HCEC 1CT (cell line): ENCODE measurements at regions not wholly inside any gene's neighbourhood (a gene's known extent, or its start where the extent isn't known, plus 50 kb on each side); places are given as distances from the start of the nearest gene placed in this dataset.
"Not testable (repeated sequence)": the region's sequence is repeated elsewhere in the genome, so short reads cannot be mapped to it uniquely, and the experiment has no call there.

Source experiments
- DNase-seq: peaks from one replicate; pipeline ENCODE4 v3.0.0-alpha.2; 2017

DNA sequence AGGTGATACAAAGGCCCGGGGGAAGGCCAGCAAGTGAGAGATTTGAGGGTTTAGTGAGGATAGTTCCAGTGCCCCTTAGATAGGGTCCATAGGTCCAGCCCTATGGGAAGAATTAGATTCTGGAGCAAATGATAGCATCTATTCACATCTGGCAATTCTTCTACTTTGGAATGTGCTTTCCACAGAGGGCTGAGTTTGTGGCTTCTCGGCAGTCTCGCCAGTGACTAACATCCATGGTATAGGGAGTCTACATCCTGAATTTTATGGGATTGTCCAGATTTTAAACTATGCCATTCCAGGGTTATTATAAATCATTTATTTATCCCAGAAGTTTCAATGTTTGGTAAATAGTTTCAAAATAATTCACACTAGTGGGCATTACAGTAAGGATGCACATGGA is 207.3 kb upstream of the ADO start:
- peak; percentile 82 for DNase-seq

DNA sequence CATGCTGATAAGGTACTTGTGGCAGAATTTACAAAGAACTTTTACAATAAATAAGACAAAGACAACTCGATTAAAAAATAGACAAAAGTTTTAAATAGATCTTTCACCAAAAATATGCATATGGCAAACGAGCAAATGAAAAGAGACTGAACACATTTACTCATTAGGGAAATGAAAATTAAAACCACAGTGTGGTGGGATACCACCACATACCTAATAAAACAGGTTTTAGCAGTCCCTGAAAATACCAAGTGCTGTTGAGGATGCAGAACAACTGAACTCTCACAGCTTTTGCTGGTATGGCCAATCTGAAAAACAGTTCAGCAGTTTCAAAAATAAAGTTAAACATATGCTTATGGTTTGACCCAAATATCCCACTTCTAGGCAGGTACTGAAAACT is 205.4 kb upstream of the ADO start:
- no peak for DNase-seq

DNA sequence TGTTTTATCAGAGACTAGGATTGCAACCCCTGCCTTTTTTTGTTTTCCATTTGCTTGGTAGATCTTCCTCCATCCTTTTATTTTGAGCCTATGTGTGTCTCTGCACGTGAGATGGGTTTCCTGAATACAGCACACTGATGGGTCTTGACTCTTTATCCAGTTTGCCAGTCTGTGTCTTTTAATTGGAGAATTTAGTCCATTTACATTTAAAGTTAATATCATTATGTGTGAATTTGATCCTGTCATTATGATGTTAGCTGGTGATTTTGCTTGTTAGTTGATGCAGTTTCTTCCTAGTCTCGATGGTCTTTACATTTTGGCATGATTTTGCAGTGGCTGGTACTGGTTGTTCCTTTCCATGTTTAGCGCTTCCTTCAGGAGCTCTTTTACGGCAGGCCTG is 198.0 kb upstream of the ADO start:
- not testable (repeated sequence) for DNase-seq

DNA sequence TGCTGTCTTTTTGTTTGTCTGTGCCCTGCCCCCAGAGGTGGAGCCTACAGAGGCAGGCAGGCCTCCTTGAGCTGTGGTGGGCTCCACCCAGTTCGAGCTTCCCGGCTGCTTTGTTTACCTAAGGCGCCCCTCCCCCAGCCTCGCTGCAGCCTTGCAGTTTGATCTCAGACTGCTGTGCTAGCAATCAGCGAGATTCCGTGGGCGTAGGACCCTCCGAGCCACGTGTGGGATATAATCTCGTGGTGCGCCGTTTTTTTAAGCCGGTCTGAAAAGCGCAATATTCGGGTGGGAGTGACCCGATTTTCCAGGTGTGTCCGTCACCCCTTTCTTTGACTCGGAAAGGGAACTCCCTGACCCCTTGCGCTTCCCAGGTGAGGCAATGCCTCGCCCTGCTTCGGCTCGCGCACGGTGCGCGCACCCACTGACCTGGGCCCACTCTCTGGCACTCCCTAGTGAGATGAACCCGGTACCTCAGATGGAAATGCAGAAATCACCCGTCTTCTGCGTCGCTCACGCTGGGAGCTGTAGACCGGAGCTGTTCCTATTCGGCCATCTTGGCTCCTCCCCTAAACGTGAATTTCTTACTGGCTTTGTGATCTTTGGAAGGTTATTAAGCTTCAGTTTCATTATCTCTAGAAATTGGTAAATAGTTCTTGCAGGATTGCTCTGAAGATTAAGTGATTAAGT is 196.2 kb upstream of the ADO start:
- not testable (repeated sequence) for DNase-seq

DNA sequence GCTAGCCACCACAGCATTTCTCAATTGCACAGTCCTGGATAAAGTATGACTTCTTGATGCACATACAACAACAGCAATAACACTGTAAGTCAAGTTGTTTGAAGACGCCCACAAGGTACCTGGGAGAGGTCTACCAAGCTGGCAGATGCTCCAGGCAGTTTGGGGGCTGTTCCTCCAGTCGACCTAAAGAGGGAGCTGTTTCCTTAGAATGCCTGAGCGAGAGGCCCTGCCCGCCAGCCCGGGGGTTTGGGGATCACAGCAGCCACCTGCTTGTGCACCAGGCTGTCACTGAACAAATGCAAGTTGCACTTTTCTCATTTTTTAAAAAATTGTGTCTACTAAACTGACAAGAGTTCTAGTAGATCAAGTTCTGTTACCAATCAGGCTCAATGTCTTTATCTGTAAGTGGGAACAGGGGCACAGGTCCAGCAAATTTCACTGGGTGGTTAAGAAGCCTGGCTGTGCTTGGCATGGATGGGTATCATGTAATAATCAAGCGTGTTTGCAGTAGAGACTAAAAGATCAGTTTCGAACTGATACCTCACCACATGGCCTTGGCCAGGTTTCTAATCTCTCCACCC is 193.8 kb upstream of the ADO start:
- DNase-seq: peak; percentile 58

DNA sequence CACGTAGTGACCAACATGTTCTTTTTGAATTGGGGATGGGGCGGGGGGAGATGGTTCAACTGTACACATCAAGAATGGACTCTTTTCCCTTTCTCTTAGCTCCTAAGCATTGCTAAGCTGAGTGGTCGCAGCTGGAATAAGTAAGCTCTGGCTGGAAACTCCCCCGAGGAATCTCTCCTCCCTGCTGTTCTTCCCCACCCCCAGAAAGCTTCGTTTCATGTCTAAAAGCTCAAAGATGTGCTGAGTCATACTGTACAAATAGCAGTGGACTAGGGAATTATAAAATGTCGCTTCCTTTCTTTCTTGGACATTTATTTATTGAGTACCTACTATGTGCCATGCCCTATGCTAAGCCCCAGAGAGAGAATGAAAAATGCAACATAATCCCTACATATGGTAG is 191.1 kb upstream of the ADO start:
- peak; percentile 45 for DNase-seq

DNA sequence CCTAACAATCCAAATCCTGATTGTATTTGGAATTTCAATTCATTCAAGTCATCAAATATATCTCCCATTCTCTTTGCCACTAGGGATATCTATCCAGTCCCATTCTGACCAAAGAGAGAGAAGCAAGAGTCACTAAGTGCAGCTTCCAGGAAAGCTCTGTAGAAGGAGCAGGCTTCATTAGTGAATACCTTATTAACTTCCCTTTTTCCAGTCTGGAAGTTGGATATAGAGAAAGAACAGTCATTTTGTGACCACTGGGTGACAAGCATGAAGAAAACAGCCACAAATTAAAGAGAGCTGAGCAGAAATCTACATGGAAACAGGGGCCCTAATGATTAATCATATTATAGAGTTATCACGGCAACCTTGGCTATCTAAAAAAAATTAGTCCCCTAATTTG is 190.7 kb upstream of the ADO start:
- DNase-seq: no peak

DNA sequence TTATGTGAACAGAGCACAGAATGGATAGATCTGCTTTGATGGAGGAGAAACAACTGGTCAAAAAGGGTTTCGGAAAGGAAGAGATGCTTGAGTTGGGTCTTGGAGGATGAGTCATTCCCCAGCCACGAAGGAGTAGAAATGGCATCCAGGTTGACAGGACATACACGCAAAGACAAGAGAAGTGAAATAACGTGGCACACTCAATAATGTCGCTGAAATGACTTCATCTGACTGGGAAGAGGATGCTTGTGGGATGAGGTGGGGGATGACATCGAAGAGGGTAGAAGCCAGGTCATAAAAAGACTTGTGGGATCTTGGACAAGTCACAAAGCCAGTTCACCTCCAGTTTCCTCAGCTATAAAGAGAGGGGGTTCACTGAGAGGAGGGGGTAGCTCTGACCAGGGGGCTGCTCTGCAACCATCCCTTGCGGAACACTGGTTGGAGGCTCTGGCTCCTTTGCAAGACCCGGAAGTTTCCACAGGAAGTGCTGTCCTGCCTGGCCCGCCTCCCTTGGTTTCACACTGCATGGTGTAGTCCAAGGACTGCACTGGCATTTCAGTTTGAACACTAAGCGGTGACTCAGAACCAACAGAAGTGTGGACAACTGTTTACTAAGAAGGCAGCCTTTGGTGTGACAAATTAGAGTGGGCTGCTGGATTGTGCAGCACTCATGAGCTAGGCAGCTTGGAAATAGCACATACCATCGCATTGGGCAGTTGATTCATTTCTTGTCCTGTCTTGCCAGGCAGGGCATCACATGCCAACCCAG is 189.9 kb upstream of the ADO start:
- peak; percentile 78 for DNase-seq

DNA sequence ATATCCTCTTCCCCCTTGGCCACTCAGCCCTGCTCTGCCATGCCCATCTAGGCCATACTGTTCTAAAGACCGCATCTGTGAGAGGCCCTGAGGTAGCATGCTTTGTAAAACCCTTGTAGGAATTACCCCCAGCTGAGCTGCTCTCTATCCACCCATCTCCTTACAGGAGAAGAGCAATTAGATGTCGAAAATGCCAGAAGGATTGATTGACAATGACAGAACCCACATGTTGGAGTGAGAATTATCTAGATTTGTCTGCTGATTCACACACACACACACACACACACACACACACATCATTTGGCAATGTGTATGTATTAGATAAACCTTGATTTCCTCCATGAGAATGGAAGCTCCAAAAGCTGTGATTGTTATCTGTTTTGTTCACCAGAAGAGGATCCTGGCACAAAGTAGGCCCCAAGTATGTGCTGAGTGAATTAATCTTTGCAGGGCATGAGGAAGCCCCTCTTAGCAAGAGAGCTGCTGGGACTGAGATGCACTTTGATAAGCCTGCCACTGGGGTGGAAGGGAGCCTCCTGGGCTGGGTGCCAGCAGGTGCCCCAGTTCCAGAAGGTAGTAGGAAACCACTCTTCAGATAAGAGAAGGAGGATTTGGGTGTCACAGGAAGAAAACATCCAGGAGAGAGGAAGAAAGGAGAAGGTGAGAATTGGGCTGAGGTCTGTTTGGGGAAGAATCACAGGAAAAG is 187.5 kb upstream of the ADO start:
- no peak for DNase-seq

DNA sequence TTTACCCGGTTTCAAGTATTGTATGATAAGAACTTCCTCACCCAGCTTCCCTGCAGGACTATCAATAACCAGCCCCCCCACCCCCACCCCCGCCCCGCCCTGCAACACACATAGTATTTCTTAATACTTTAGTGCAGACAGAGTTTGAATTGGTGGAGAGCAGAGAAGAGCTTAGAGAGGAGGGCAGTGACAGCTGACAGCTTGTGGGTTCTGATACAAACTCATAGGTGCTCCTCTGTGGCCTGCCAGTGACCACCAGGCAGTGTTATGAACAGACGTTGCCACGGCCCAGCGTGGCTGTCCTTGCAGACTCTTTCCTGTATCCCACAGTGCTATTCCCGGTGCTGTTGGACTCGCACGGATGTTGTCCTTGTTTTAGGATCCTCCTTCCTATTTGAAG is 186.9 kb upstream of the ADO start:
- DNase-seq: no peak

DNA sequence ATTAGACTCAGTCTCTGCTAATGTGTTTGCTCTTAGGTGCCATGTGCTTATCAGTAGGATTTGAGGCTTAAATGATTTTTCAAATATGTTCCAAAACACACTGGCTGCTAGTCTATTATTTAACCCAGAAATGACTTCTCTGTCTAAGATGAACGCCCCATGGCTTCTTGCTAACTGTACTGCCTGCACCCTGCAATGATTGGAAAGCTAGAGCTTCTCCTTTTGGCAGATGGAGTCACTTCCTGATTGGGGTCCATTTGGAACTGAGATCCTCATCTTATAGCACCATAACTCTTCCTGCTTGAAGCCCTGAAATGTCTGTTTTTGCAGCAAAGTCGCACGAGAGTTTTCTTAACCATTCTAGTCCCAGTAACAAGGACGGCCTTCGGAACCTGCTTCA is 186.5 kb upstream of the ADO start:
- DNase-seq: no peak

DNA sequence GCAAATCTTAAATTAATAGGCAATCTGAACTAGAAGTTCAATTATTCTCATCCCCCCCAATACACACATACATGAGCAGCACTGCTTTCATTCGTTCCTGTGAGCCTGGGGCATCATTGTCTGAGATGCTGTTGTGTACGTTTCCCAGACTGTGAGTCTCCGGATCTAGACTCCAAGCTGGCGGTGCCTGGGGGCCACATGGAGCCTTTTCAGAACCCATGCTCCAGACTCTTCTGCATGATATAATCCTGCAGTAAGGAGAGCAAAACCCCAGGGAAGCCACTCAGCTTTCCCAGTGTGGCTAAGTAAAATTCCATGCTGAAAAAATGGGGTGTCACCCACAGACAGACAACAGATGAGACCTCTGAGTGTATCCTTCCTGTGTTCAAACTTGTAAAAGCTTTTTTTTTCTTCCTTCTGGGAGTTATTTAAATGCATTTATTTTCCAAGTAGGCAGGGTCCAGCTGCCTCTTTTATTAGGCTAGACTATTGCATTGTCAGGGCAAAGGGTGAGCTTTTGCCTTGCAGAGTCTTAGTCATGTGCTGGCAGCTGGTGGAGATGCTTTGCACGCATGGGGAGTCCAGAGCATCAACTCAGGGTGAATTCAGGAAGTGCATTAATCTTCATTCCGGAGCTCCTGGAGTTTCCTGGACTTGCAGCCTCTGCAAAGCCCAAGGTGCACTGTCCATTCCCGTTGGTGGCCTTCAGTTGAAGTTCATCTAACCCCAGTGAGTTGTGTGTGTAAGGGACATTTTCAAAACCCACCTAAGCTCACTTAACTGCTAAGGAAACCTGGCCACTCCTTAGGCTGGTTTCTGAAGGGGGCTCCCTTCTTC is 185.7 kb upstream of the ADO start:
- peak; percentile 93 for DNase-seq

DNA sequence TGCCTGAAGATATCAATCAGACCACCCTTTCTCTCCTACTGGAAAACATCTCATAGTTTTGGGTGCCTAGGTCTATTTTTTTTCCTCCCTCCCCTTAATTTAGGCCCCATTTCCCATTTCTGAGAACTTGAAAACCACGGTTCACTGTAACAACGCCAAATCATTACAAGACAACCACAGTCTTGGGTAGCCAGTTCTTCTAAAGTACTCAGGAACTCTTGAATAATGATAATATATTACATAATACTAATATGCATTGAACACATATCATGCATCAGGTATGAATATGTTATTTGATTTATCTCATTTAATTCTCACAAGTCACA is 185.1 kb upstream of the ADO start:
- DNase-seq: no peak

DNA sequence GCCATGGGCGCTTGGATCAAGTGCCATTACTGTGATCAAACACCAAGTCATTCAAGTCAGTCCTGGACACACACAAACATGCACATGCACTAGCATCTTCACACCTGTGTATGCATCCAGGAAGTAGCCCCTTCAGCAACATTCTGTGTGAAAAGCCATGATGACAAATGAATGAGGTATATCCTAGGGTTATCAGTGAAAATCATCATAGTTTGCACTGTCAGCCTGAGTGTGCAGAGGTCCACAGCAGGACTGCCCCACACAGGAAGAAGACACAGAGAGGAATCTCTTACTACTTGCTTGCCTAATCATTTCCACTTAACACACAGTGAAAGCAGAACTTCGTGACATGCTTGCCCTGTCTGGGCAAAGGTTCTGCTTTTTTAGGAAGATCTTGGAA is 184.0 kb upstream of the ADO start:
- DNase-seq: no peak

DNA sequence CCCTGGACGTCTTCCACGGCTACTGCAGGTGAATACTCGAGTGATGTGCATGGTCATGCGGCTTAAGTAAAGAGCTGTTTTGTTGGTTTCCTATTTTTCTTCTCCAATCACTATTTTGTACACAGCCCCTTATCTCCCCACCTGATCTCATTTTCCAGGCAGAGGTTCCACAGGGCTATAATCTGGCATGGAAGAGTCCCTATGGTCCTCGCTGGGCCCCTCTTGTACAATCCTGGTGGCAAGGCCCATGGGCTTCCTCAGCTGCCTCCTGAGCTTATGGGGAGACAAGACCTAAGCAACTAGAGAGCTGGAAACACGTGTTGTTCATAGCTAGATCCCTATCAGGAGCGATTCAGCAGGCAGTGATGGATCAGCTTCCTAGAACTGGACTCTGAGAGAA is 181.3 kb upstream of the ADO start:
- DNase-seq: no peak

DNA sequence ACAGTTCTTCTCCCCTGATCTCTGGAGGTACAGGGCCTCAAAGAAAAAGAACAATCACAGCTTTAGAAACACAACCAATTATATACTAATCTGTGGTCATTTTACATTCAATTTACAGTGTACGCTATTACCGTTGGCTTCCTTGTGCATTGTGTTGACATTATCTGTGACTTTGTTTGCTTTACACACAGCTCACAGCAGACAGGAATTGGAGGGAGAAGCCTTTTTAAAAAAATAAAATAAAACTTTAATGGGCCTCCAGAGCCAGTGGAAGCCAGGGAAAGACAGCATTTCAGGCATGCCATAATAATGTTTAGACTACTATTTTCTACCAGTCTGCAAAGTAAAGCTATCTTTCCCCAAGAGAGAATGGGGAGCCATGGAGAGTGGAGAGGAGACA is 179.0 kb upstream of the ADO start:
- no peak for DNase-seq

DNA sequence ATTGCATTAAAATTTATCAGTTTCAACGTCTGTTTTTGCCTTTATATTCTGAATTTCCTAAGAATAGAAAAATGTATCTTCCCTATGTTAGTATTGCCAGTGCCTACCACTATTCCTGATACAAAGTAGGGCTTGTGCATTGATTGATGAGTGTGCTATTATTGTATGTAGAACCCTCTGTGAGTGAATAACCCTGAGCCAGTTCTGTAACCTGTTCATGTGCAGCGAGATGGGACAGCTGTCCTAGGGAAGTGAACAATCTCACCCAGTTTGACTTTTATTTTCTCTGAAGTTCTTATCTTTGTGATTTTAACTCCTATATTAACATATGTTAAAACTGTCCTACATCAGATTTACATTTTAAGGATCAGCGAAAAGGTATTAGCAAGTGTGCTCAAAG is 178.4 kb upstream of the ADO start:
- no peak for DNase-seq

DNA sequence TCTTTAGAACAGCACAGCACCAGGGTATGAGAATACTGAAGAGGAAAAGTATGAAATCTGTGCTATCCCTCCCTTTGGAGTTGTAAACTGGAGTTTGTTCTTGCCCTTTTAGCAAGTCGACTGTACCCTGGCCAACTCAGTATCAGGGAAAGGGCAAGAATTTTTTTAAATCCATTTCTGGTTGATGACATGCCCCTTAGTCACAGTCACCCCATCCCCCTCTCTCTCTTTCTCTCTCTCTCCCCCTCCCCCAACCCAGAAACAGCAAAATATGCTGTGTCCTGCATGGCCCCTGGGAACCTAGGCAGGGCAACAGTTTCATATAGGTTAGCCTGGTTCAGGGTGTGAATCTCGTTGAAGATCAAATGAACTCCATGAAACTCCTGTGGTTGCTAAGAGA is 177.7 kb upstream of the ADO start:
- peak; percentile 74 for DNase-seq

DNA sequence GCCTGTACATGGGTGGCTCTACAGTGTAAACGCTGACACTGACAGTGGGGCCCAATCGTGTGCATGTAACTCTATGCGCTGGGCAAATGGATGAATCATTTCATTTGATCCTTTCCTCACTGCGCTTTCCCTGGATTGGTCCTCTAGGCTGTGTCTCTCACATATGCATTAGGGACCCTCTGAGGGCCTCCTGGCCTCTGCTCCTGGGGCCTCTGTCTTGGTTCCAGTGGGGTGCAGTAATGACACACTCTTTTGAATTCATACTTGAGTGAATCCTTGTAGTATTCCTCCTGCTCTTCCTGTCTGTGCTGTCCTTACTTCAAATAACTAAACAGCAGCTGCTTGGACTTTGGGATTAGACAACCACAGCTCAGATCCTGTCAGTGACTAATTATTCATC is 176.5 kb upstream of the ADO start:
- peak; percentile 35 for DNase-seq

DNA sequence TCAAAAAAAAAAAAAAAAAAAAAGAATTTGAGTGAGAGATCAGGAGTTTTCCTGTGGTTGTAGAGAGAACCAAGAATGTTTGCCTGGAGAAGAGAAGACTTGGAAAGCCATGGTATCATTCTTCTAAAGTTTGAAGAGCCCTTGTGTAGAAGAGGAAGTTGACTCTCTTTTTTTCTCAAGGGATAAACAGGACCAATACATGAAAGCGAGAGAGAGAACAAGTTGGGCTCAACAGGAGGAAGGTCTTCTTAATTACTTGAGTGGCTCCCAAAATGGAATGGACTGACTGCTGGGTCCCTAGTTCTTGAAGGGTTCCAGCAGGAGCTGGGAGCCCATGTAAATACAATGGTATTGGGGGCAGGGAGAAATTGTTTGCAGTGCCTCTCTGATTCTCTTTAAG is 173.3 kb upstream of the ADO start:
- no peak for DNase-seq

DNA sequence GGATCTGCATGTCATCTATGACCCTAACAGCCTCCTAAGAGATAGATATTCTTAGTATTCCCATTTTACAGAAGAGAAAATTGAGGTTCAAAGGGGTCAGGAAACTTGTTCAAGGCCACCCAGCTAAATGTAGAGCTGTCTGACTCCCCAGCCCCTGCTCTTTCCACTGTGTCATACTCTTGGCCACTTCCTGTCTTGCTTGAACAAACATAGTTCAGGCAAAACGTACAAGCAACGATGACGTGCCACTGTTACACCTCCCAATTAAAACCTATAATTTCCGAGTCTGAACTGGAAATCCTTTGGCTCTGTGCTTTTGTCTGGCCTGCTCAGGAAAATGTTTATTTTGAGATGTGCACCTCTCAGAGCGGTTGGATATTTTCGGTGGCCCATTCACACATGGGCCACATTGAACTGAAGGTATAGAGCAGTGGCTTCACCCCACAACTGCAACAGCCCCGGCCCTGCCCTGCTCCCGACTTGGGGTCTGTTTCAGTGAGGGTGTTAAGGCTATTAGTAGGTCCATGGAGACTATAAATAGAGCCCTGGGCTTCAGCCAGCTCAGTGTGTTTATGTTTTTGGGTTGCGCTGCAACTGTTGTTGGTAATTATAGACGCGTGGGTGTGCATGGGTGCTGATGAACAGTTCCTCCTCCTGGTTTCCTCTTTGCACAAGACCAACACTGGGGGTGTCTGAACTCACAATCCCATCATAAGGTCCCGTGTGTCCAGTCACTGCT is 172.3 kb upstream of the ADO start:
- DNase-seq: no peak

DNA sequence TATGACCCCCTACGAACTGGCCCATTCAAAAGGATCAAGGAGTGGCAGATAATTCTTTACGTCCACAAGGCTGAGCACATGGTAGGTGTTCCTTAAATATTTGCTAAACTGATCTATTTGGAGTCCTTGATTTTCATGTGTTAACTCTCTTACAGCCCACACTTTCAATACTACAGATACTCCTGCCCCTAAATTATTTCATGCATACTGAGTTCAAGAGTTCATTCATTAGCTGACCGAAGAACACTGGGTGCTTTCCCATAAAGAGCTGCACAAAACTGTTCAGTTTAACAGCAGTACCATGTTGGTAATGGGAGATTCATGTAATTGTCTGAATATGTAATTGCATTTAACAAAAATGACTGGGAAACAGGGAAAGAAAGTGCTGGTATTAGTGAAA is 170.5 kb upstream of the ADO start:
- DNase-seq: no peak
